Bronchial epithelial cell (primary cell): ENCODE measurements at regions not wholly inside any gene's neighbourhood (a gene's known extent, or its start where the extent isn't known, plus 50 kb on each side); places are given as distances from the start of the nearest gene placed in this dataset.

Source experiments
- DNase-seq: peaks from one replicate; pipeline ENCODE4 v3.0.0-alpha.2; 2010; ENCODE audit warnings: low read depth
- FAIRE-seq: peaks from 2 replicates; lab custom pipeline; 2011; peaks lifted over from hg19 to GRCh38; lab: Jason Lieb, UNC
- H3K27me3 ChIP-seq: 2 replicates; pipeline ENCODE4 v1.5.1; 2011; ENCODE audit warnings: low read length; ENCODE audit not compliant: control insufficient read depth, insufficient read depth
- H3K36me3 ChIP-seq: 2 replicates; pipeline ENCODE4 v1.5.1; 2011; ENCODE audit warnings: low read length; ENCODE audit not compliant: control insufficient read depth, insufficient read depth
- H3K4me3 ChIP-seq: 2 replicates; pipeline ENCODE4 v1.5.1; 2011; ENCODE audit warnings: mild to moderate bottlenecking, low read depth, low read length, control low read depth
- TF ChIP-seq, protein P1 (sequence below): IDR thresholded peaks from 2 replicates; pipeline ENCODE4 v1.5.1; 2011; ENCODE audit warnings: mild to moderate bottlenecking, moderate library complexity, low read length, control low read depth, inconsistent platforms; ENCODE audit not compliant: insufficient read depth, severe bottlenecking

DNA sequence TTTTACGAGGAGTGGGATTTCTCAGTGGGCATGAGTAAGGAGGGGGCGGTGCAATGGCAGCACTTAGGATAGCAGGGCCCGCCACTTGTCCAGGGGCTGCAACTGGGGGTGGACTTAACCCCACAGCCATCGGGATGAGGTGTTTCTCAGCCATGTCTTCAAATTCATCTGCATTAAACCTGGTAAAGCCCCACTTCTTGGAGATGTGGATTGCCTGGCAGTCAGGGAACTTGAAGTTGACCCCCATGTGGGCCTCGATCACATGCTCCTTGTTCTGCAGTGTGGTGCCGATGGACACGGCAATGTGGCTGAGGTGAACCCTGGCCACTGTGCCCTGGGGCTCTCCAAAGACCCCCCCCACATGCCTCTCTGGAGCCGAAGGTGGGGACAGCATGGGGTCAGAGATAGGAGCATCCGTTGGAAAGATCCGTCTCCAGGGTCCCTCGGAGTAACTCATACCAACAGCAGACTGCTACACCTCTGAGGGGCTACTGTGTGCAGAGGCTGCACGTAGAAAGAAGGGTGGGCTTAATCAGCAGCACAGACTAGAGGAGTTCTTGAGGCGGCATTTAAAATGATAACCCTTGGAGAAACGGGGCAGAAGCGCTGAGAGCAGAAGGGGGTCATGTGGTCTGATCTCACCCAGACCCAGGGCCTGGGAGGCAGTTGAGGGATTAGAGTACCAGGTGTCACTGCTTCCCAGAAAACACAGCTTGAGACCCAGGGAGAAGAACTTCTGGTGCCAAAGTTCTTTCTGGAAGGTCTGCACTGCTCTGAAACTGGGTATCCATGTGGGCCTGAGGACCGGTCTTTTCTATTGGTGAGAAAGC lies 141.4 kb downstream of the MTX3 start:
- Histone ChIP-seq H3K4me3 (no peak overlapping the region), H3K27me3 (no peaks in the 10 kb centered on the region), H3K36me3 (no peaks in the 10 kb centered on the region)
- FAIRE-seq (no peak), DNase-seq (no peak)
- TF ChIP-seq, protein P1, sequence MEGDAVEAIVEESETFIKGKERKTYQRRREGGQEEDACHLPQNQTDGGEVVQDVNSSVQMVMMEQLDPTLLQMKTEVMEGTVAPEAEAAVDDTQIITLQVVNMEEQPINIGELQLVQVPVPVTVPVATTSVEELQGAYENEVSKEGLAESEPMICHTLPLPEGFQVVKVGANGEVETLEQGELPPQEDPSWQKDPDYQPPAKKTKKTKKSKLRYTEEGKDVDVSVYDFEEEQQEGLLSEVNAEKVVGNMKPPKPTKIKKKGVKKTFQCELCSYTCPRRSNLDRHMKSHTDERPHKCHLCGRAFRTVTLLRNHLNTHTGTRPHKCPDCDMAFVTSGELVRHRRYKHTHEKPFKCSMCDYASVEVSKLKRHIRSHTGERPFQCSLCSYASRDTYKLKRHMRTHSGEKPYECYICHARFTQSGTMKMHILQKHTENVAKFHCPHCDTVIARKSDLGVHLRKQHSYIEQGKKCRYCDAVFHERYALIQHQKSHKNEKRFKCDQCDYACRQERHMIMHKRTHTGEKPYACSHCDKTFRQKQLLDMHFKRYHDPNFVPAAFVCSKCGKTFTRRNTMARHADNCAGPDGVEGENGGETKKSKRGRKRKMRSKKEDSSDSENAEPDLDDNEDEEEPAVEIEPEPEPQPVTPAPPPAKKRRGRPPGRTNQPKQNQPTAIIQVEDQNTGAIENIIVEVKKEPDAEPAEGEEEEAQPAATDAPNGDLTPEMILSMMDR: no peak
